COR-L47 (cell line): ENCODE measurements at regions not wholly inside any gene's neighbourhood (a gene's known extent, or its start where the extent isn't known, plus 50 kb on each side); places are given as distances from the start of the nearest gene placed in this dataset.
"Not testable (repeated sequence)": the region's sequence is repeated elsewhere in the genome, so short reads cannot be mapped to it uniquely, and the experiment has no call there.

Experiments used
- DNase-seq: peaks from one replicate; lab custom pipeline; 2025; lab: John Stamatoyannopoulos, UW

DNA sequence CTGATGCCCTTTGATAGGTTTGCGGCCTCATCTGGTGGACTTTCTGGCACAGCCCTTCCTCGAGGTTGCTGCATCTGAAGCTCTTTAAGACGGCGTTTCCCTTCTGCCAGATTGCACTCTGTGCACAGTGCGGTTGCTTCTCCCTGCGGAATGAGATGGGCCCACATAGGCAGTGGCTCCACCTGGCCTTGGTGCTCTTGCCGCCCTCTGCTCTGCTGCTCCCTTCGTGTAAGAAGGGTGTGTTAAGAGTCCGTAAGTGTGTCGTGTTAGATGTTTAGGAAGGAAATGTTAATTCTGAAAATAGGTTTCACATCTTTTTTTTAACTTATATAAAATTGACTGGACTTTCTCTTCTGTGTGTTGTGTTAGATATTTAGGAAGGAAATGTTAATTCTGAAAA, 240.3 kb downstream of the RTP5 start:
- DNase-seq = not testable (repeated sequence)

DNA sequence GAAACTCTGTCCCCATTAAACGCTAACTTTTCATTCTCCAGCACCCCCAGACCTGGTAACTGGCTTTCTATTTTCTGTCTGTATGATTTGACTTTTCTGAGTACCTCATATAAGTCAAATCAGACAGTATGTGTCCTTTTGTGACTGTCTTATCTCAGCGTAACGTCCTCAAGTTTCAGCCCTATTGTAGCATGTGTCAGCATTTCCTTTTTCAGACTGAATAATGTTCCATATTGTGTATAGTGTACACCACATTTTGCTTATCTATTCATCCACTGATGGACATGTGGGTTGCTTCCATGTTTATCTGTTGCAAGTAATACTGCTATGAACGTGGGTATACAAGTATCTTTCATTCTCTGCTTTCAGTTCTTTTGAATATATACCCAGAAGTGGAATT, 242.4 kb downstream of the RTP5 start:
- not testable (repeated sequence) for DNase-seq

- DNase-seq = not testable (repeated sequence)
Measured at GRCh38 chr2:242113492-242113891, 244.0 kb downstream of the RTP5 start.

GRCh38 chr2:242116676-242117075, 247.1 kb downstream of the RTP5 start:
- not testable (repeated sequence) for DNase-seq

- DNase-seq = not testable (repeated sequence)
Measured at GRCh38 chr2:242117305-242117704, 247.8 kb downstream of the RTP5 start.

- DNase-seq = not testable (repeated sequence)
Measured at GRCh38 chr2:242119682-242120081, 250.2 kb downstream of the RTP5 start.

DNA sequence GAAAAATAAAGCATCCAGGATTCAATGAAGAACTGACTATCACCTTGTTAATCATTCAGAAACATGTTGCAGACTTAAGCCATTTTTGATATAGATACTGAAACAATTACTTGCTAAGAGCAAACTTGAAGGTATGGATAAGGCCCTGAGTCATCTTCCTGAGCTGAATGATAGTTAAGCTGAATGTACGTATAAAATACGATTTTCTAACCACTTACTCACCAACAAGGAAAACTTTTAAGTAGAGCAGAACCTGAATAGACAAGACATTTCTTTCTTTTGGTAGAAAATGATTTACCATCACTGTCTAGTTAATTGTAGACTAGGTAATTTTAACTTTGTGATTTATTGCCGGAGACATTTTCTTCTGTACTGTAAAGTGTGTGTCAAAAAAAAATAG, 261.2 kb downstream of the RTP5 start:
- not testable (repeated sequence) for DNase-seq

- not testable (repeated sequence) for DNase-seq
Measured at GRCh38 chr2:242159921-242160320, 290.4 kb downstream of the RTP5 start.

GRCh38 chr2:242165115-242165514, 295.6 kb downstream of the RTP5 start:
- DNase-seq = not testable (repeated sequence)

GRCh38 chr2:242171290-242171689, 301.8 kb downstream of the RTP5 start:
- not testable (repeated sequence) for DNase-seq
